NOMO-1 (cell line): ENCODE measurements at regions not wholly inside any gene's neighbourhood (a gene's known extent, or its start where the extent isn't known, plus 50 kb on each side); places are given as distances from the start of the nearest gene placed in this dataset.

Experiments
- DNase-seq, 2 experiments: peaks; one replicate each; lab custom pipeline; 2025; ENCODE audit not compliant: unreplicated experiment in 2 of 2; lab: John Stamatoyannopoulos, UW

DNA sequence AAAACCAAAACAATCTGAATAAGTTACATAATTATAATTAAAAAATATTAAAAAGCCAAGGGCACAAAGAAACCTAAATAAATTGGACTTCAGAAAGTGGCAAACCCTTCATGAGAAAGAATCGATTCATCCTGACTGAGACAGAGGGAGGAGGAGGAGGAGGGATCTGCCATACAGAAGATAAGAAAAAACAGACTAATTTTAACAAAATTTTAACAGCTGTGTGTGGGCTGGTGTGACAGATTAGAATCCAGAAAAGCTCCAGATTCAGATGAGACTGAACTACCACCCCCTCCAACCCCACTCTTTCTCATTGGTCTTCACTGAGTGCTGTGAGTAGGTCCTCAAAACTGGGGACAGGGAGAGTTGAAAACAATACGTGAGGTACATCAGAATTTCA lies 111.5 kb upstream of the HTR2A start:
- DNase-seq, result no peak

DNA sequence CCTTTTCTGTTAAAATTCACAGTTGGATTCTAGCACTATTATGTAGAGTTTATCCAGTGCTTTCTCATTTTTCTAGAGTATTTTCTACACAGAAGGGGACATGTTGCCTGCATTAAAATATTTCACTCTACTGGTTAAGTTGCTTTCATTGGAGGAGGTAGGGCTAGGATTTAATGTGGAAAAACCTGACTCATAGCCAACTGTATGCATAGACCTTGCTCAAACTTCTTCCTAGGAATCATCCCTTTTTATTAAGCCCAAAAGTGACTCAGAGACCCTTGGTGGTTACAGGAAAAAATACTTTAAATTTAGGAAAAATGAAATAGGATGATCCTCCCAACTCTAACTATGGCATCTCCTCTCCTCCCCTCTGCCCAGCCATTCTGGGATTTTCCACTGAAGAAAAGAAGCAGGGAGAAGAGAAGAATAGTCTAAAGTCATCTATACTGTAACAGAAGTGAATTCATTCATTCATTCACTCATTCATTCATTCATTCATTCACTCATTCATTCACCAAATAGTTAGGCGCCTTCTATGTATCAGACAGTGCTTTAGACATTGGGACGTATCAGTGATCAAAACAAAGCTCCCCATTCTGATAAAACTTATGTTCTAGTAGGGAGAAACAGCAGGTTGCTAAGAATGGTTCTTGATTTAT lies 109.0 kb upstream of the HTR2A start:
- no peak for DNase-seq

DNA sequence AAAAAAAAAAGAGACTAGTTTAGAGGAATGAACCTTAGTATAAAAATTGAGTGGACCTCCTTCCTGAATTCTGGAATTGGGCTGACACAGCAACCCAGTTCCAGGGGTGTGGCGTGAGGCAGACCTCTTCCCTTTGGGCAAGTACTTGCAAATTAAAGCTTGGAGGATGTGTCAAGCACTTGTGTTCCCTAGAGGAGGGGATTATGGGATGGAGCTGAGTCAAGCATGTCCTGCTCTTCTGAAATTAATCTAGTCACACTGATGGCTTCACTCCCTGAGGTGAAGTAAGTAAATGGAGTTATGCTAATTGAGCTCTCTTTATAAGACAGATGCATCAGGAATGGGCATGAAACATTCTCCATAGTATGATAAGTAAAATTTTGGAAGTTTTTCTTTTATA lies 107.7 kb upstream of the HTR2A start:
- no peak for DNase-seq

DNA sequence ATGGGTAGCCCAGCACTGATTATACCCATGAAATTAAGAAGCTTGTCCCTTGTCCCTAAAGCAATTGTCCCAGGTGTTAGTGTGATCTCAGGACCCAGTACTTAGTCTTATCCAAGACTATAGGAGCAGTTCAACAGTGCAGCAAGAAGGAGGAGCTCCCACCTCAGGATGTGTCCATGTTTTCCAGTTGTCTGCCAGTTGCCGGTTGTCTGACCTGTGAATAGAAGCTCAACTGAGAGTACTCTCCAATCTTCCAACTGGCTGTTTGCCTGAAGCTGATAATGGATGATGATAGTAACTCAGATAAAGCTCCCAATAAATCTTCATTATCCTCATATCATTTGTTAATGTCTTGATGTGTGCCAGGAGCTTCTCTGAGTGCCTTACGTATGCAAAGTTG lies 107.2 kb upstream of the HTR2A start:
- DNase-seq, result no peak

DNA sequence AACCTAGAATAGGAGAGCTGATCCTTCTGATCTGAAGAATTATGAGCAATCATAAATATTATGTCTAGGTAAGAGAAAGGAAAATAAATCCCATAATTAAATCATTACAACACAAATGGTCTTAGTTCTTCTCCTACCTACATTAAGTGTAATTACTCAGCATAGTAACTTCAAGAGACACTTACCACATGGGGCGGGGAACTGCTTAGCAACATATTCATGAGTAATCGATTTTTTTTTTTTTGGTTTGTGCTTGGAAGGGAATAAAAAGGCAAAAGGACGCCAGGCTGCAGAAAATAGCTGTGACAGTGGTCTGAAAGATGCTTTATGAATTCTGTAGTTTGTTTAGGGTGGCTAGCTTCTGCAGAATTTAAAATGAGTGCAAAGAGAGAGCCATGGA lies 103.3 kb upstream of the HTR2A start:
- DNase-seq, result no peak

DNA sequence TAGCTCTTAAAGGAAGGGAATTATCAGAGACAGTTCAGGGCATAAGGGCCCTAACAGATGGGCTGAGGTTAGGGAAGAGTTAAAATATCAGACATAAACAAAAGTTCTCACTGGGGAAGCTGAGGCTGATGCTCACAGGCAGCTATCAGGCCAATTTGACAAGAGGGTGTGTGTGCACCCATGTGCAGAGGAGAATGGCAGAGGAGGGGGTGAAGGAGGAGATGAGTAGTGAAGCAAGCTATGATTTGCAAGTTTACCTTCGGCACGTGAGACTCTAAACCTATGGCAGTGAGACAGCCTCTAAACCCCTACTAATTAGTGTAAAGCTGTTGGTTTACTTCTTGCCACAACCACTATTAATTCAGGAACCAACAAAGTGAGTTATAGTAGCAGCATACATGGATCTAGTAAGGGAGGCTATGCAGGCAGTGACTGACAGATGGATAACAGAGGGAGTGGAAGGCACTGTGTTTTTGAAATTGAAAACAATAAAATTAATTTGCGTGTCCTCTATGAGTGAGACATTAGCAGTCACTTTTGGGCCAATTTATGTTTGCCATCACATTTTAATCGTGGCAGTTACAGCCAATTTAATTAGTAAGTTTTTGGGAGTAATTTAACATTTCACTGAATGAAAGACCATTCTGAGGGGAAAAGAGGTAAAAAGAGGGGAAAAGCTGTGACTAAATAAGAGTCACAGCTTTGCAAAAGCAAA lies 99.6 kb upstream of the HTR2A start:
- DNase-seq, result no peak

DNA sequence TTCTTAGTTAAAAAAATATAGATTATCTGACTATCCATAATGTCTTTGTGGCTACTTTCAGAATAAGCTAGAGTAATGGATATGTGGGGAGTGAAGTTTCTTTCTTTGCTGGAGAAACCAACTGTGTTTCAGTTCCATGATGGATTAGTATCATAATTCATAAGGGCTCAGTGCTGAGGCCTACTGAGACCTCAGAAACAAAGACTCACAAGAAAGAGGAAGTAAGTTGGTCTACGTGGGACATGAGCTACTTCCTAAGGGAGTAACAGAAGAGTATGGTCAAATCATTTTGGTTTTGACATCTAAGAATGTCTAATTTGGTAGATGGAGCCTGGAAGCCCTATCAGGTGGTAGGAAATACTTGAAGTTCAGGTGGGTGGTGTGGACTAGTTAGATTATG lies 99.0 kb upstream of the HTR2A start:
- peak; percentile 23 to 63 for DNase-seq

DNA sequence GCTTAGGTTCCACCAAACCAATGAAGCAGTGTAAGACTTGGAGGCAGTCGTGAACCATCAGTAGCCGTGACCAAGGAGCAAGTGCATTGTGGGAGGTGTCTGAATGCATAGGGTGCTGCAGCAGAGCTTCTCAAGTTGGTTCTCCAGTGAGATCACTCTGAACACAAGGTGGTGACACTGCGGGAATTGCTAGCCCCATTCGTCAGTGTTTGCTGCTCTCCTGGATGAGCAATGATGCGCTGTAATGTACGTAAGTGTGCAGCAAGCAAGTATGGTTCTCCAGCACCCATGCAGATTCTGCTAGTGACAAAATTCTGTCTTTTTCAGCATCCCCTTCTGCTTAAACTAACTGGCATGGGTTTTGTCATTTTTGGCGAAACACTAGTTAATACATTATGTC lies 97.6 kb upstream of the HTR2A start:
- DNase-seq, result no peak

DNA sequence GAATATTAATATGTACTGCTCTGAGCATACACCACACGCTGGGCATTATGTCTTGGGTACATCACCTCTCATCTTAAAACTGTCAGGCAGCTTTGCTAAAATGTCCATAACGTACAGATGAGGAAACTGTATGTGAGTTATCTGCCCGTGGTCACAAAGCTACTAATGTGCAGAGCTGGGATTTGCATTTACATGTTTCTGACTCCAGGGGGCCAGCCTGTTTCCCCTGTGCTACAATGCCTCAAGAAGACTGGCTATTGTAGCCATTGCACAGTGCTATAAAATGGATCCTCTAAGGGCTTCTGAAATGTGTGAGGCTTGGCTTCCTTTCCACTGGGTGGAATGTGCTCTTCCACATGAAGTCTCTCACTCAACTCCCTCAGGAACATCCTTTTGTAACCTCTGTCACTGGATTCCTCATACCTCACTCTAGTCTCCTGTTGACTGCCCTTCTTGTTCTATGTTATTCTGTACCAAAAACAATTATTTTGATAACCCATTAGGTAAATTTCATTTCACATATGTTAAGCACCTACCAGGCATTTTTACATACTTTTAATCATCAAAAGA lies 95.6 kb upstream of the HTR2A start:
- DNase-seq, result peak in 1 of 2 experiments; percentile 3

DNA sequence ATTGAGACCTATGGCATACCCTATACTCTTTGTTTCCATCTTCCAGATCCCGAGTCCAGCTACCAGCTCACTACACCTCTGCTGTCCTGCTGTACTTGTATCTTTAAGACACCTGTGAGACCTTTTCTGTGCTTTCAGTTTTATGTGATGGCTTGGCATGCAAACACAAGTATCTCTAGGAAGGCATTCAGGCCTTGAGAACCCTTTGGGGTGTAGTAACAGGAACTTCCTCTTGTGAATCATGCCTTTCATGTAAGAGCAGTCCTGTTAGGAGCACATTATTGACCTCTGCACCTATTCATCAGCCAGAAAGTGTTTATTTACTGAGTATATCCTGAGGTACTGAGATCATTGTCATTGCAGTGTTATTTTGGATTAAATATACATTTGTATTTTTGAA lies 87.0 kb upstream of the HTR2A start:
- peak; percentile 7 to 55 for DNase-seq

DNA sequence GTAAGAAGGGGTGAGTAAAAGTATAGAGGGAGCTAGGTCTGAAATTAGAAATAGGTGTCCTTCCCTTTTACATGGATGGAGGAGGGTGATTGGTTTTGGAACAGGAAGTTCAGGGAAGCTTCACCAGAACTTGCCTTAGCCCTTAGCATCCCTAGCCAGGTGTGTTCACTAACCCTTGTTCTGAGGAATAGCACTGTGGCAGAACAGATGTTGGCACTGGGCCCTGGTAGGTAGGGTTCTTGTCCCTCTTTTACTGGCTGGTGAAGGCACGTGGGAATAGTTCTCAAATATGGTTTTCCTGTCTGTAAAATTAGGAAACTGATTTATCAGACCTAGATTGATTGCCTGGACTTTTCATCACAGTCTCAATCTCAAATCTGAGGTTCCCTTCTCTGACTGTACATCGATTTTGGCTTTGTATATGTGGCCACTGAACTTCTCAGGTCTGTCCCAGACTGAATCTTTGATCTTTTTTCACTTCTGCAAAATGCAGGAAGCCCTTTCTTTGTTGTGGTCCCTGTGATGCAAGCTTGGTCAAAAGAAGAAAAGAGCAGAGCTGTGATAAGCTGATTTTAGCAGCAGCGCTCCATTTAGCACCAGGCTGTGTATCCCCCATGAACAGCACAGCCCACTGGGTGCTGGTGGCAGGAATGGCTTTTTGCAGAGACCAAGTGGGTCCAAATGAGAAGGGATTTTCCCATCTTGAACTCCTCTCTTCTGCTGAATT lies 86.2 kb upstream of the HTR2A start:
- peak; percentile 55 to 89 for DNase-seq

DNA sequence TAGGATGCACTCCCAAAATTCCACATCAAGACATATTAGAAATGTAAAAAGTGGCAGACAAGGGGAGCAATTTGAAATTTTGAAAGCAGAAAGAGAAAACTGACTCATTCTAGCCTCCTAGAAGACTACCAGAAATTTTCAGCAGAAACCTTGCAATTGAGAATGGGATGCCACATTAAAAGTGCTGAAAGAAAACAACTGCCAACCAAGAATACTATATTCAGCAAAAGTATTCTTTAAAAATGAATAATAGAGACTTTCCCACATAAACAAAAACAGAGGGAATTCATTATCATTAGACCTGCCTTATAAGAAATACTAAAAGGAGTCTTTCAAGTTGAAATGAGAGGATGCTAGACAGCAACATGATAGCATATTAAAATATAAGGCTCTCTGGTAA lies 78.3 kb upstream of the HTR2A start:
- DNase-seq, result no peak

DNA sequence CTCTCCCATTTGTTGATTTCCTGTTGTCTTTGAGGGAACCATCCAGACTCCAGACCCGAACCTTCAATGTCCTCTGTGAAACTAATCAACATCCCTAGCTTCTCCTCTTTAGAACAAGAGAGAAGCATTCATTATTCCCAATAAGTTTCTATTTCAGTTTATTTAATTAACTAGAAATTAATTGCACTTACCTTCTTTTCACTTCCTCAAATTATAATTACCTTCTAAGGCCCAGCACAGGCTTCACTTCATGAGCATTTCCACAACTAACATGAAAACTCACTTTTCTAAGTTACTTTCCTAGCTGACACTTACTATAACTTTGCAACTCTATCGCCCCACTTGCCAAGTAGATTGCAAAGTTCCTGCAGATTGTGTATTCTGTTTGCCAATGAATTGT lies 71.6 kb upstream of the HTR2A start:
- no peak for DNase-seq

DNA sequence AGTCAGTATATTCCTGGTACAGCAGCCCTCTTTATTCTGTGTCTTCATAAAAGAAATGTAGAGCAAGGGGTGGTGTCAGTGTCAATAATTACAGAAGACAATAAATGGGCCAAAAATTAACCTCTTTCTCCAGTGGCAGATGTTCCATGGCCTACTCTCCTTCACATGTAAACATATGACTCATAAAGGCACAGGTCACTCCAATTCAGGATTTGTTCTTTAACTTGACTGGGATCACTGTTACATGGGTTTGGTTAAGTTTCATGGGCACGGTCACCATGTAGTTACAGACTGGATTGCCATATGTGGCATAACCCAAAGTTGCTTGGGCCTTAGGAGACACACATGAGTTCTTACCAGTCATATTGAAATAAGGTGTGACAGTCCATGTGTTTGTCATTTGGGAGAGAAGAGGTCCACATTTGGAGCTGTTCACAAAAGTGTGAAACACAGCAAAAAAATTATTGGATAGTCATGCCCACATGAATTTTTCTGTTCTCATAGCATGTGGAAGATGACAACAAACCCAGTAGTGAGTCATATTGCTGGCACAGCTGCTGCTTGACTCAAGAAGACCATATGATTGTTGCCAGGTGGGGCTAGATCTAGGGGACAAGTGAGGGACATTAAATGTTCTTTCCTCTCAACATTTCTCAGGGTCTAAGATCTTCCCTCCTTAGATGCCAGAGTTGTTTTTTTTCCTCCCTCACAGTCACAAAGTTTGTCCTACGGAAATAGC lies 68.1 kb upstream of the HTR2A start:
- no peak for DNase-seq

DNA sequence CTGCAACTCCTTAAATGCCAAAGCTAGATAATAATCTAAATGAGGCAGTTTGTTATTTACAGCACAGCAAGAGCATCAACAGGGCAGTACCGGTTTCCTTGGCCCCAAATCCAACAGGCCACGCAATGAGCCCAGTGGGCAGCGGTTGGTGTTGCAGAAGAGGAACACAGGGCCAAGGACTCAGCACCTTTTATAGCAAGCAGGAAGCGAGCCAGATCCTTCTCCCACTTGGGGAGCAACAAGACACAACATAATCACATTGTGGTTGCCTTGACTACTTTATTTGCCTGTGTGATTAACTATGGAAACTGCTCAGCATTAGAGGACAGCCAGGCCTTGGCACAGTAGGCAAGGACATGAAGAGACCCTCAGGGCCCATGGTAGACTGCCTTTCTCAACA lies 67.1 kb upstream of the HTR2A start:
- DNase-seq, result no peak

DNA sequence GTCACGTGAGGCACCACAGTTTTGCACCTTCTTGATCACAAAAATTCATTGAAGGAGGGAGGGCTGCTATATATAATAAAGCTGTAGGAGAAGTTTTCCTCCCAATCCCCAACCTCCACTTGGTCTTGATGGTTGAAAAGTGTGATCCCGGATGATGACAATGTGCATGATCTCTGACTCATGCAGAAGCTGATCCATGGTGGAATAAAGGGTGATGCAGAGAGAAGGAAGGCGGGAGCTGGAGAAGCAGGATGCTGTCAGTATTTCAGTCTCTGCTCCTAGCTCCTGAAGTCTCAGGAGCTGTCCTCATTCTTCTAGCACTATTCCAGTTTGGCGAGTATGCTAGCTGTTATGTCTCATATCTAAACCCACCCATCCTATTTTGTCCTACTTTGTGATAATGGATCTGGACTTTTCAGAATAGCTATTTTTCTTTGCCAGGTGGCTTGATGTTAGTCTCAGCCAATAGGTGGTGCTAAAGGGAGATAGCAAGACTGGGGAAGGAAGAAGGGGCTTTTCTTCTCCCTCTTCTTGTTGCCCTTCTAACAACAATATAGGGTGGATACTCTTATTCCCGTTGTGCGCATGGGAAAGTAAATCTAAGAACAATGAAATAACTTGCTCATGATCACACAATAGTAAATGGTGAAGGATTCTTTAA lies 65.6 kb upstream of the HTR2A start:
- DNase-seq, result peak in 1 of 2 experiments; percentile 7

DNA sequence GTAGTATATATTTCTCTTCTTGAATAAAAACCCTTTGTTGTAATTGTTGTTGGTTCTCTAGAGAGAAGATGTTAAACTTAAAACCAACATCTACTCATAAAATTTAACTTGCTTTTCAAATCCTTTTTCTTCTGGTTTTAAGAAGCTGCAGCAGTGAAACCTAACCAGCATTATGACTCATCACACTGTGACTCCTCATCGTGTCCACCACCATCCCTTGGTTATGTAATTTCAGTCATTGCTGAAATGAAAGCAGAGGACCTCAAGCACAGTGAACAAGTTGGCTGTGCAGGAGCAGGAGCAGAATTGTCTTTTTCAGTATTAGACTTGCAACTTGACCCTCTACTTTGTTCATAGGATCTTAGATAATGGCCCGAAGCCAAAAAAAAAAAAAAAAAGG lies 64.9 kb upstream of the HTR2A start:
- peak; percentile 52 to 95 for DNase-seq

DNA sequence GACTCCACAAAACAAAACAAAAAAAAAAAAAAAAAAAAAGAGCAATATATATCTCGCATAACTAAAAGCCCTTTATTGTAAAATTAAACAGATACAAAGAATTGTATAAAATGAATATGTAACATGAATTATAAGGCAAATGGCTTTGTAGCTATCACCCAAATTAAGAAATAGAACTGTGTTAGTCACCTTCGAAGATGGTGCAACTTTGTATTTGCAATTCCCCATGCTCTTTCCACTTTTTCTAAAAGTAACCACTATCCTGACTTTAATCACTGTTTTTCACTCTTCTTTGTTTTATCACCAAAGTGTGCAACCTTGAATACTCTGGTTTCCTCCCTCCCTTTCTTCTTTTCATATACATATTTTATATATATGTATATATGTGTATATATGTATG lies 57.1 kb upstream of the HTR2A start:
- DNase-seq, result peak; percentile 10 to 40

DNA sequence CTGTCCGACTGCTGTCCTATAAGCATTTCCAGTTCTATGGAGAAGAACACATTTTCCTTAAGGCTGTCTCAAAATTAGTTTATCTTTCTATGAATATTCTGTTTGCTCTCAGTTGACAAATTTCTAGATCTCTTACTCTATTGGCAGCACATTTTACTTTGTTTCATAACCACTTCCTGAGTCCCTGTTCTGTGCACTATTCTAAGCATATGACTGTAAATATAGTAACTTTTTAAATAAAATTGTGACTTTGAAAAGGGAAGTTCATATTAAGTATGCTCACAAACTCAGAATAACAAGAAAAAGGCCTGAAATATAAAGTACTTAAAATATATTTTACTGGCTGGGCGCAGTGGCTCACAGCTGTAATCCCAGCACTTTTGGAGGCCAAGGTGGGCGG lies 56.5 kb upstream of the HTR2A start:
- peak; percentile 37 to 84 for DNase-seq

DNA sequence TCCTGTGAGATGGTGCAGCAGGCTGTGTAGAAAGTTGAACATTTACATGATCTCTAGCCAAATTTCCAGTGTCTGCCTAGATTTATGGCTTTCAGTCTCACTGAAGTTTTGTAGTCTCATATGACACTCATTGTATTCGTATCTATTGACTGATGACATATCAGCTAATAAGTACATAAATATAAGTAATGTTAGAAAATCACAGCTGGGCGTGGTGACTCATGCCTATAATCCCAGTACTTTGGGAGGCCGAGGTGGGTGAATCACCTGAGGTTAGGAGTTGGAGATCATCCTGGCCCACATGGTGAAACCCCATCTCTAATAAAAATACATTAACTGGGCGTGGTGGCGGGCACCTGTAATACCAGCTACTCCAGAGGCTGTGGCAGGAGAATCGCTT lies 54.7 kb upstream of the HTR2A start:
- no peak for DNase-seq
